Breast epithelium (tissue), 4 donors: ENCODE measurements at regions not wholly inside any gene's neighbourhood (a gene's known extent, or its start where the extent isn't known, plus 50 kb on each side); places are given as distances from the start of the nearest gene placed in this dataset.

ENCODE experiments used
- DNase-seq, 2 donors: peaks; one replicate each; pipeline ENCODE4 v3.0.0-alpha.2; 2019; ENCODE audit warnings: low spot score in 2 of 2
- H3K27ac ChIP-seq, 2 donors: fragments of 200-600 bp; sonication (generic) in 1 of 2; one replicate each; pipeline ENCODE4 v1.5.1; 2016 to 2019; ENCODE audit warnings: mild to moderate bottlenecking in 1 of 2
- H3K27me3 ChIP-seq, 2 donors: fragments of 200-600 bp; sonication (generic) in 1 of 2; one replicate each; pipeline versions ENCODE4 v1.5.1 to v1.6.0; 2017 to 2019; ENCODE audit warnings: control low read depth in 1 of 2, mild to moderate bottlenecking in 1 of 2
- H3K36me3 ChIP-seq: fragments of 200-600 bp; one replicate; pipeline ENCODE4 v1.5.1; 2019
- H3K4me1 ChIP-seq, 2 donors: fragments of 200-600 bp; sonication (generic); one replicate each; pipeline ENCODE4 v1.5.1; 2016 to 2019; ENCODE audit warnings: control low read depth in 1 of 2
- H3K4me3 ChIP-seq, 3 donors: fragments of 200-600 bp; sonication (generic); 1 replicate in 2 of 3; 2 replicates in 1 of 3; pipeline ENCODE4 v1.5.1; 2016 to 2019; ENCODE audit warnings: mild to moderate bottlenecking in 3 of 3, moderate library complexity in 2 of 3
- H3K9me3 ChIP-seq, 2 donors: fragments of 200-600 bp; sonication (generic) in 1 of 2; one replicate each; pipeline ENCODE4 v1.5.1; 2016 to 2019; ENCODE audit warnings: control low read depth in 1 of 2
- POLR2A ChIP-seq: fragments of 450-650 bp; IDR thresholded peaks from one replicate; pipeline ENCODE4 v1.6.1; 2016; ENCODE audit warnings: antibody characterized with exemption, mild to moderate bottlenecking, moderate library complexity
- POLR2AphosphoS5 ChIP-seq, 3 donors: sonication (generic); formaldehyde crosslinking; IDR thresholded peaks; one replicate each; pipeline ENCODE4 v1.6.1; 2017; ENCODE audit warnings: antibody characterized with exemption in 3 of 3
- intact Hi-C: fragments of 100-400 bp; cut with DNase I; formaldehyde crosslinking; loops from one replicate; pipeline ENCODE4 v1.15.1; 2023; ENCODE audit warnings: low total_unique reads
- TF ChIP-seq, protein P1 (sequence below), 3 donors: fragments of 450-650 bp; IDR thresholded peaks; one replicate each; pipeline ENCODE4 v1.5.1; 2016 to 2017; ENCODE audit warnings: antibody characterized with exemption in 3 of 3, mild to moderate bottlenecking in 3 of 3, moderate library complexity in 3 of 3

DNA sequence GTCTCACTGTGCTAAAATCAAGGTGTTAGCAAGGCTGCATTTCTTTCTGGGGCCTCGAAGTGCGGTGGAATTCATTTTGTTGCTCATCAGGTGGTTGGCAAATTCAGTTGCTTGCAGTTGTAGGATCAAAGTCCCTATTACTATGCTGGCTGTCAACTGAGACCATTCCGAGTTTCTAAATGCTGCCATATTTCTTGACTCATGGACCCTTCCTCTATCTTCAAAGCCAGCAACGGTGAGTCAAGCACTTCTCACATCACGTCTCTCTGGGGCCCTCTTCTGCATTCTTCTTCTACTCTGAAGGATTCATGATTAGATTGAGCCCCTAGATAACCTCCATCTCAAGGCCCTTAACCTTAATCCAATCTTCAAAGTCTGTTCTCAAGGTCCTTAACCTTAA is 619.7 kb downstream of the HACE1 start:
- Histone ChIP-seq H3K36me3 (no peaks in the 10 kb centered on the region), H3K27ac (no peak overlapping the region), H3K9me3 (no peaks in the 10 kb centered on the region), H3K4me3 (no peak overlapping the region), H3K27me3 (no peaks in the 10 kb centered on the region), H3K4me1 (no peaks in the 10 kb centered on the region)
- intact Hi-C loops: no loop called here
- TF ChIP-seq, protein P1, sequence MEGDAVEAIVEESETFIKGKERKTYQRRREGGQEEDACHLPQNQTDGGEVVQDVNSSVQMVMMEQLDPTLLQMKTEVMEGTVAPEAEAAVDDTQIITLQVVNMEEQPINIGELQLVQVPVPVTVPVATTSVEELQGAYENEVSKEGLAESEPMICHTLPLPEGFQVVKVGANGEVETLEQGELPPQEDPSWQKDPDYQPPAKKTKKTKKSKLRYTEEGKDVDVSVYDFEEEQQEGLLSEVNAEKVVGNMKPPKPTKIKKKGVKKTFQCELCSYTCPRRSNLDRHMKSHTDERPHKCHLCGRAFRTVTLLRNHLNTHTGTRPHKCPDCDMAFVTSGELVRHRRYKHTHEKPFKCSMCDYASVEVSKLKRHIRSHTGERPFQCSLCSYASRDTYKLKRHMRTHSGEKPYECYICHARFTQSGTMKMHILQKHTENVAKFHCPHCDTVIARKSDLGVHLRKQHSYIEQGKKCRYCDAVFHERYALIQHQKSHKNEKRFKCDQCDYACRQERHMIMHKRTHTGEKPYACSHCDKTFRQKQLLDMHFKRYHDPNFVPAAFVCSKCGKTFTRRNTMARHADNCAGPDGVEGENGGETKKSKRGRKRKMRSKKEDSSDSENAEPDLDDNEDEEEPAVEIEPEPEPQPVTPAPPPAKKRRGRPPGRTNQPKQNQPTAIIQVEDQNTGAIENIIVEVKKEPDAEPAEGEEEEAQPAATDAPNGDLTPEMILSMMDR (IDR thresholded peaks at IDR 0.05): no peak
- TF ChIP-seq POLR2AphosphoS5 (IDR thresholded peaks at IDR 0.05): no peak
- no peak for TF ChIP-seq POLR2A
- DNase-seq: no peak

DNA sequence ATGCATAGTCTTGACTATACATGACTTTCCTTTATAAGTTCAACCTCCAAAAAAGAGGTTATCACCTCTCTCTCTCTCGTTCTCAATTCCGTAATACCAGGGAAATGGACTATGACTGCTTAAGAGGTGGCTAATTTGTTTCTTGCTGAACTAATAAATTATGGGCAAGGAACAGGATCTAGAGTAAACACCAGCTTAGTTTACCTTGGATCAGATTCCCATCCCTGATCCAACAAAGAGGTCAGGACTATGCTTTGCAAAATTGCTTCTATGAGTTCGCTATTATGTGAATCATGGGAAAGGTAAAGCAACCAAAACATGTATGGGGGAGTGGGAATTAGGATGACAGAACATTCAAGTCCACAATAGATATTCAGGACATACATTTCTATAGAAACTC is 630.7 kb downstream of the HACE1 start:
- Histone ChIP-seq H3K9me3 (no peaks in the 10 kb centered on the region), H3K27me3 (no peaks in the 10 kb centered on the region), H3K4me3 (no peak overlapping the region), H3K36me3 (no peaks in the 10 kb centered on the region), H3K4me1 (no peaks in the 10 kb centered on the region), H3K27ac (no peak overlapping the region)
- intact Hi-C loops: no loop called here
- DNase-seq: no peak
- TF ChIP-seq POLR2A (no peak), POLR2AphosphoS5 (IDR thresholded peaks at IDR 0.05) (no peak)
- TF ChIP-seq, protein P1 (IDR thresholded peaks at IDR 0.05): no peak

DNA sequence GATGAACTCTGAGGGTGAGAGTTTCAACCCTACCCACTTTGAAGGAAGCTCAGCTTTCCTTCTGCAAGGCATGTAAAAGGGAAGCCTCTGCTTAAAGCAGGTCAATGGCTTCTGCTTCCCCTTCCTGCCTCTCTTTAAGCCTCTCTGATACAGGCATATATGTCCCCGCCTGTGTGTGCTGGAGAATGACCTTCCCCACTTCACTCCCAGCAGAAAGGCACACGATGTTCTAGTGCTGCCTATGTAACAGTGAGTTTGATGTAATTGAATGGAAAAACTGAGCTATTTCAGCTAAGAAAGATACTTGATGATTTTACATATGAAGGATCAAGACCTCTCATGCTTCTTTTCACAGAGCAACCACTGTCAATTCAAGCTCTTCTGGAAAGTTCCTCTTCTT is 632.2 kb downstream of the HACE1 start:
- no peak overlapping the region for H3K4me3 ChIP-seq
- TF ChIP-seq POLR2A (no peak), POLR2AphosphoS5 (IDR thresholded peaks at IDR 0.05) (no peak)
- TF ChIP-seq, protein P1 (IDR thresholded peaks at IDR 0.05): no peak
- H3K27ac ChIP-seq: no peak overlapping the region
- no peaks in the 10 kb centered on the region for H3K36me3 ChIP-seq
- intact Hi-C loops: no loop called here
- H3K27me3 ChIP-seq: no peaks in the 10 kb centered on the region
- no peaks in the 10 kb centered on the region for H3K9me3 ChIP-seq
- no peak for DNase-seq
- no peaks in the 10 kb centered on the region for H3K4me1 ChIP-seq

DNA sequence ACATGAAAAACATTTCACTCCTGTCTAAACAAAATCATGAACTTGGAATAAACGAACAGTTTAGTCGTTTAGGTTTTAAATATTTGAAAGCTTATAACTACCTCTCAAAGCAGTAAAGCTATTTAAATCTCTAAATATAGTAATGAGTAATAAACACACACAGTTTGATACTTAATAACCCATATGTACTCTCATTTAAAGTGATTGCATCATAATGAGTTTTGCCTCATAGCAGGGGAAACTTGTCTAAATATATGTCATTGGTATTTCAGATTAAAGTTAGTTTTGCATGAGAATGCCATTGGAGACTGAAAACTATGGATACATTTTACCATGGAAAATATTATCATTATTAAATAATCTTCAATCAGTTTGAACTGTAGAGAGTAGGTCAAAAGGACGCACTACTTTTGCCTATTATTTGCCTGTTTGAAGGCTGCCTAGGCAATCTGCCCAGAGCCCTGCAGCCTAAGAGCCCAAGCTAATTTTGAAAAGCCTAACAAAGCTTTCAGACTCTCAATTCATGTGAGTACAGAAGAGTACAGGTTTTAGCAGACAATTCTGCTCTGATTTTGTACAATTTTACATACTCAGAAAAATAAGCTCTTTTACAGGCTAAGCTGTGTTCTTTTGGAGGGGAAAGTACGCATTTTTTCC is 632.8 kb downstream of the HACE1 start:
- TF ChIP-seq POLR2AphosphoS5 (IDR thresholded peaks at IDR 0.05) (no peak), POLR2A (no peak)
- TF ChIP-seq, protein P1 (IDR thresholded peaks at IDR 0.05): no peak
- Histone ChIP-seq H3K4me1 (no peaks in the 10 kb centered on the region), H3K9me3 (no peaks in the 10 kb centered on the region), H3K36me3 (no peaks in the 10 kb centered on the region), H3K4me3 (no peak overlapping the region), H3K27me3 (no peaks in the 10 kb centered on the region), H3K27ac (no peak overlapping the region)
- no peak for DNase-seq
- intact Hi-C loops: no loop called here

DNA sequence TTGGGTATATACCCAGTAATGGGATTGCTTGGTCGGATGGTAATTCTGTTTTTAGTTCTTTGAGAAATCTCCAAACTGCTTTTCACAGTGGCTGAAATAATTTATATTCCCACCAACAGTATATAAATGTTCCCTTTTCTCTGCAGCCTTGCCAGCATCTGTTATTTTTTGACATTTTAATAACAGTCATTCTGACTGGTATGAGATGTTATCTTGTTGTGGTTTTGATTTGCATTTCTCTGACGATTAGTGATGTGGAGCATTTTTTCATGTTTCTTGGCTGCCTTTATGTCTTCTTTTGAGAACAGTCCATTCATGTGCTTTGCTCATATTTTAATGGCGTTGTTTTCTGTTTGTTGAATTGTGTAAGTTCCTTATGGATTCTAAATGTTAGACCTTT is 641.6 kb downstream of the HACE1 start:
- H3K27ac ChIP-seq: no peak overlapping the region
- no peaks in the 10 kb centered on the region for H3K4me1 ChIP-seq
- TF ChIP-seq, protein P1 (IDR thresholded peaks at IDR 0.05): no peak
- TF ChIP-seq POLR2A: no peak
- TF ChIP-seq POLR2AphosphoS5 (IDR thresholded peaks at IDR 0.05): no peak
- DNase-seq: no peak
- H3K36me3 ChIP-seq: no peaks in the 10 kb centered on the region
- no peaks in the 10 kb centered on the region for H3K27me3 ChIP-seq
- H3K4me3 ChIP-seq: no peak overlapping the region
- intact Hi-C loops: no loop called here
- no peaks in the 10 kb centered on the region for H3K9me3 ChIP-seq
